Testis (tissue), 2 donors: ENCODE measurements at regions not wholly inside any gene's neighbourhood (a gene's known extent, or its start where the extent isn't known, plus 50 kb on each side); places are given as distances from the start of the nearest gene placed in this dataset.

Experiments
- DNase-seq: peaks from one replicate; pipeline ENCODE4 v3.0.0-alpha.2; 2019
- H3K27ac ChIP-seq, 2 donors: fragments of 200-600 bp; sonication (generic); one replicate each; pipeline ENCODE4 v1.5.1; 2019
- H3K27me3 ChIP-seq: fragments of 200-600 bp; sonication (generic); one replicate; pipeline ENCODE4 v1.5.1; 2019
- H3K36me3 ChIP-seq: fragments of 200-600 bp; sonication (generic); one replicate; pipeline ENCODE4 v1.5.1; 2017; ENCODE audit warnings: low read depth; ENCODE audit errors: missing control alignments
- H3K4me1 ChIP-seq: fragments of 200-600 bp; sonication (generic); one replicate; pipeline ENCODE4 v1.5.1; 2019
- H3K4me3 ChIP-seq, 2 donors: fragments of 200-600 bp; sonication (generic); one replicate each; pipeline ENCODE4 v1.5.1; 2017 to 2019
- H3K9me3 ChIP-seq: fragments of 200-600 bp; sonication (generic); one replicate; pipeline ENCODE4 v1.5.1; 2017
- POLR2A ChIP-seq: fragments of 450-650 bp; IDR thresholded peaks from one replicate; pipeline ENCODE4 v1.6.1; 2017; ENCODE audit warnings: antibody characterized with exemption, mild to moderate bottlenecking, moderate library complexity
- WGBS, 2 donors: methylation state at CpG; one replicate each; pipeline ENCODE4 v1.1.5; 2018; 5-methylcytosine and 5-hydroxymethylcytosine counted together
- intact Hi-C: fragments of 100-400 bp; cut with DNase I; formaldehyde crosslinking; loops from one replicate; pipeline ENCODE4 v1.15.1; 2023; ENCODE audit warnings: low total_unique reads
- TF ChIP-seq, protein P1 (sequence below), 3 experiments: fragments of 450-650 bp in 2 of 3; fragments of 200-600 bp in 1 of 3; sonication (generic) in 1 of 3; IDR thresholded peaks; one replicate each; pipeline ENCODE4 v1.5.1; 2016 to 2019; ENCODE audit warnings: antibody characterized with exemption in 3 of 3, mild to moderate bottlenecking in 2 of 3, moderate library complexity in 1 of 3

DNA sequence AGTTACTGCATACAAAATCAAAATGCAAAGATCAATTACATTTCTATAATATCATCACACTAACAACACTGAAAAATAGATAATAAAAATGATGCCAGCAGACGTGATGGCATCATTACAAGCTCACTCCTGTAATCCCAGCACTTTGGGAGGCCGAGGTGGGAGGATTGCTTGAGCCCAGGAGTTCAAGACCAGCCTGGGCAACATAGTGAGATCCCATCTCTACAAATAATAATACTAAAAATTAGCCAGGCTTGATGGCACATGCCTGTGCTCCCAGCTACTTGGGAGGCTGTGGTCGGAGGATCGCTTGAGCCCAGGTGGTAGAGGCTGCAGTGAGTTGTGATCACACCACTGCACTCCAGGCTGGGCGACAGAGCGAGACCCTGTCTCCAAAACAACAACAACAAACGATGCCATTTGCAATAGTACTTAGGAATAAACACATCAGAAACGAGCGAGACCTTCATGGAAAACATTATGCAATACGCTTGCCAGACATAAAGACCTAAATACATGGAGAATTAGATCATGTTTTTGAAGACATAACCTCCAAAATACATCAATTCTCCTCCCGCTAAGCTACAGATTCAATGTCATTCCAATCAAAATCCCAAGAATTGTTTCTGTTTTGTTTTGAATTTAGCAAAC lies 86.6 kb upstream of the ERRFI1 start:
- TF ChIP-seq, protein P1, sequence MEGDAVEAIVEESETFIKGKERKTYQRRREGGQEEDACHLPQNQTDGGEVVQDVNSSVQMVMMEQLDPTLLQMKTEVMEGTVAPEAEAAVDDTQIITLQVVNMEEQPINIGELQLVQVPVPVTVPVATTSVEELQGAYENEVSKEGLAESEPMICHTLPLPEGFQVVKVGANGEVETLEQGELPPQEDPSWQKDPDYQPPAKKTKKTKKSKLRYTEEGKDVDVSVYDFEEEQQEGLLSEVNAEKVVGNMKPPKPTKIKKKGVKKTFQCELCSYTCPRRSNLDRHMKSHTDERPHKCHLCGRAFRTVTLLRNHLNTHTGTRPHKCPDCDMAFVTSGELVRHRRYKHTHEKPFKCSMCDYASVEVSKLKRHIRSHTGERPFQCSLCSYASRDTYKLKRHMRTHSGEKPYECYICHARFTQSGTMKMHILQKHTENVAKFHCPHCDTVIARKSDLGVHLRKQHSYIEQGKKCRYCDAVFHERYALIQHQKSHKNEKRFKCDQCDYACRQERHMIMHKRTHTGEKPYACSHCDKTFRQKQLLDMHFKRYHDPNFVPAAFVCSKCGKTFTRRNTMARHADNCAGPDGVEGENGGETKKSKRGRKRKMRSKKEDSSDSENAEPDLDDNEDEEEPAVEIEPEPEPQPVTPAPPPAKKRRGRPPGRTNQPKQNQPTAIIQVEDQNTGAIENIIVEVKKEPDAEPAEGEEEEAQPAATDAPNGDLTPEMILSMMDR (IDR thresholded peaks at IDR 0.05): no peak
- TF ChIP-seq POLR2A: no peak
- no peaks in the 10 kb centered on the region for H3K27me3 ChIP-seq
- 86 to 91% methylated on average over 11 of the region's 11 CpGs for WGBS, 2 donors
- DNase-seq: no peak
- no peaks in the 10 kb centered on the region for H3K36me3 ChIP-seq
- peaks cover 6% of the 10 kb centered on the region for H3K4me1 ChIP-seq
- no peaks in the 10 kb centered on the region for H3K9me3 ChIP-seq
- intact Hi-C loops: no loop called here
- H3K27ac ChIP-seq: no peak overlapping the region
- no peak overlapping the region for H3K4me3 ChIP-seq

DNA sequence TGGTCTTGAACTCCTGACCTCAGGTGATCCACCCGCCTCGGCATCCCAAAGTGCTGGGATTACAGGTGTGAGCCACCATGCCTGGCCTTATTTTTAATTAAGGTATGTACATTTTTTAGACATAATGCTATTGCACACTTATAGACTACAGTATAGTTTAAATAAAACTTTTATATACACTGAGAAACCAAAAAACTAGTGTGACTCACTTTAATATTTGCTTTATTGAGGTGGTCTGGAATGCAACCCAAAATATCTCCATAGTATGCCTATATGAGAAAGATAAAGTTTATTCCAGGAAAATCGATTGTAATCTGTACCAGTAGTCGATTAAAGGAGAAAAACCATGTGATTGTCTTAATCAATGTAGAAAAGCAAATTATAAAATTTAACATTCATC lies 85.5 kb upstream of the ERRFI1 start:
- intact Hi-C loops: no loop called here
- no peak overlapping the region for H3K27ac ChIP-seq
- peaks cover 6% of the 10 kb centered on the region for H3K4me1 ChIP-seq
- no peak overlapping the region for H3K4me3 ChIP-seq
- TF ChIP-seq POLR2A: no peak
- TF ChIP-seq, protein P1 (IDR thresholded peaks at IDR 0.05): no peak
- H3K27me3 ChIP-seq: no peaks in the 10 kb centered on the region
- no peaks in the 10 kb centered on the region for H3K36me3 ChIP-seq
- H3K9me3 ChIP-seq: no peaks in the 10 kb centered on the region
- no peak for DNase-seq
- WGBS, 2 donors: 92 to 93% methylated on average over 4 of the region's 4 CpGs

DNA sequence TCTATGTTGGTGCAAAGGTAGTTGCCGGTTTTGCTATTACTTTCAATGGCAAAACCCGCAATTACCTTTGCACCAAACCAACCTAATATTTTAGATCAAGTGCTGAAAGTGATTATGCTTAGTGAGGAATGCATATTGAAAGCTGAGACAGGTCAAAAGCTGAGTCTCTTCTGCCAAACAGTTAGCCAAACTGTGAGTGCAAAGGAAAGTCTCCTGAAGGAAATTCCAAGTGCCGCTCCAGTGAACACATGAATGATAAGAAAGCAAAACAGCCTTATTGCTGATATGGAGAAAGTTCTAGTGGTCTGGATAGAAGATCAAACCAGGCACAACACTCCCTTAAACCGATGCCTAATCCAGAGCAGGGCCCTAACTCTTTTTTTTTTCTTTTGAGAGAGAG lies 83.1 kb upstream of the ERRFI1 start:
- no peaks in the 10 kb centered on the region for H3K36me3 ChIP-seq
- H3K9me3 ChIP-seq: no peaks in the 10 kb centered on the region
- WGBS, 2 donors: 92 to 94% methylated on average over 4 of the region's 4 CpGs
- intact Hi-C loops: no loop called here
- H3K4me1 ChIP-seq: no peaks in the 10 kb centered on the region
- no peak overlapping the region for H3K4me3 ChIP-seq
- TF ChIP-seq POLR2A: no peak
- TF ChIP-seq, protein P1 (IDR thresholded peaks at IDR 0.05): no peak
- H3K27ac ChIP-seq: no peak overlapping the region
- DNase-seq: no peak
- no peaks in the 10 kb centered on the region for H3K27me3 ChIP-seq

DNA sequence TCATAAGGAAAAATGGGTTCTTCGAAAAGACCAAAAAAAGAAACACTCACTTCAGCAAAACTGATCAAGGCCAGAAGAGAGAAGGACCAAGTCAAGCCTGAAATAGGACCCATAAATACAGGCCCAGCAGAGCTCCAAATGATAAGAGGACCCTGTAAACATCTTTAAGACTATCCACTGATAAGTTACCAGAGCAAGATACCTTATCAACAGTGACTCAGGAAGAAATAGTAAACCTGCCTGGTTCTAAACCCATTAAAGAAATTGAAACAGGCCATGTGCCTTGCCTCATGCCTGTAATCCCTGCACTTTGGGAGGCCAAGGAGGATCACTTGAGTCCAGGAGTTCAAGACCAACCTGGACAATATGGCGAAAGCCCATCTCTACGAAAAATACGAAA lies 81.8 kb upstream of the ERRFI1 start:
- 95 to 97% methylated on average over 4 of the region's 4 CpGs for WGBS, 2 donors
- intact Hi-C loops: no loop called here

More for the DNA sequence above, 81.8 kb upstream of the ERRFI1 start:
- Histone ChIP-seq H3K4me3 (no peak overlapping the region), H3K9me3 (no peaks in the 10 kb centered on the region), H3K4me1 (no peaks in the 10 kb centered on the region), H3K36me3 (no peaks in the 10 kb centered on the region), H3K27ac (no peak overlapping the region), H3K27me3 (no peaks in the 10 kb centered on the region)
- no peak for TF ChIP-seq POLR2A
- TF ChIP-seq, protein P1 (IDR thresholded peaks at IDR 0.05): no peak
- DNase-seq: no peak
